Epithelial cell of esophagus (primary cell): ENCODE measurements at regions not wholly inside any gene's neighbourhood (a gene's known extent, or its start where the extent isn't known, plus 50 kb on each side); places are given as distances from the start of the nearest gene placed in this dataset.
A peak's percentile ranks its signal among the peaks of the same experiment; 100 is the strongest.
"Not testable (repeated sequence)": the region's sequence is repeated elsewhere in the genome, so short reads cannot be mapped to it uniquely, and the experiment has no call there.

Experiments
- DNase-seq: peaks from one replicate; pipeline ENCODE4 v3.0.0; 2010; ENCODE audit warnings: low read depth
- H3K4me3 ChIP-seq: 2 replicates; pipeline ENCODE4 v1.5.1; 2011; ENCODE audit warnings: mild to moderate bottlenecking, low read length, control low read depth
- CTCF ChIP-seq: IDR thresholded peaks from 2 replicates; pipeline ENCODE4 v1.5.1; 2011; ENCODE audit warnings: low read depth, mild to moderate bottlenecking, low read length, control low read depth, inconsistent platforms; ENCODE audit not compliant: insufficient read depth; ENCODE audit errors: missing control alignments

DNA sequence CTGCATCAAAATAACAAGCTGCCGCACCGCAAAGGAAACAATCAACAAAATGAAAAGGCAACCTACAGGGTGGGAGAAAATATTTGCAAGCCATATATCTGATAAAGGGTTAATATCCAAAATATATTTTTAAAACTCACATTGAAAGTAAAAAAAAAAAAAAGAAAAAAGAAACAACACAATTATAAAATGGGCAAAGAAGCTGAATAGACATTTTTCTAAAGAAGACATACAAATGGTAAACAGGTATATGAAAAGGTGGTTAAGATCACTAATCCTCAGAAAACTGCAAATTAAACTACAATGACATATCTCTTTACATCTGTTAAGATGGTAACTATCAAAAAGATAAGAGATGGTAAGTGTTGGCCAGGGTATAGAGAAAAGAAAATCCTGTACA is 105.4 kb upstream of the LY86 start:
- DNase-seq, result no peak
- TF ChIP-seq CTCF, result no peak
- H3K4me3 ChIP-seq, result no peak overlapping the region

DNA sequence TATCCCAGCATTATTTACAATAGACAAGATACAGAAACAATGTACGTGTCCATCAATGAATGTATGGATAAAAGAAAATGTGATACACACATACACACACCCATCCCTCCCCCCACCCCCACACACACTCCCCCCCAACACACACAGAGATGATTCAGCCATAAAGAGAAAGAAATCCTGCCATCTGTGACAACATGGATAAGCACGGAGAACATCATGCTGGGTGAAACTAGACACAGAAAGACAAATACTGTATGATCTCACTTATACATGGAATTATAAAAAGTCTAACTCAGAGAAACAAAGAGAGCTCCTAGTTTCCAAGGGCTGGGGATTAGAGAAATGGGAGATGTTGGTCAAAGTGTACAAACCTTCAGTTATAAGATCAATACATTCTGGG is 104.8 kb upstream of the LY86 start:
- no peak for TF ChIP-seq CTCF
- no peak overlapping the region for H3K4me3 ChIP-seq
- DNase-seq, result no peak

DNA sequence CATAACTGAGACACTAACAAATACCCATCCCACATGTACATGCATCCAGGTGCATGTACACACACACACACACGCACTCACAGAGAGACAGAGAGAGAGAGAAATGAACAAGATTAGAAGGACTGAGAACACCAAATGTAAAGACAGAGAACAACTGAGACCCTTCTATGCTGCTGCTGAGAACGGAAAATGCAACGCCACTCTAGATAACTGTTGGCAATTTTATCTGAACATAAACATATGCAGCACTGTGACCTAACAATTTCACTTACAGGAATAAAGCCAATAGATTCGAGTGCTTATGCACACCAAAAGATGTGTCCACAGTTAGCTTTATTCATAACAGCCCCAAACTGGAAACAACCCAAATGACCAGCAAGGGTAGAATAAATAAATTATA is 103.8 kb upstream of the LY86 start:
- TF ChIP-seq CTCF, result no peak
- no peak overlapping the region for H3K4me3 ChIP-seq

GRCh38 chr6:6486595-6486994 is 101.9 kb upstream of the LY86 start:
- no peak overlapping the region for H3K4me3 ChIP-seq
- DNase-seq, result no peak
- no peak for TF ChIP-seq CTCF

More for the DNA sequence above, 103.8 kb upstream of the LY86 start:
- DNase-seq, result no peak

DNA sequence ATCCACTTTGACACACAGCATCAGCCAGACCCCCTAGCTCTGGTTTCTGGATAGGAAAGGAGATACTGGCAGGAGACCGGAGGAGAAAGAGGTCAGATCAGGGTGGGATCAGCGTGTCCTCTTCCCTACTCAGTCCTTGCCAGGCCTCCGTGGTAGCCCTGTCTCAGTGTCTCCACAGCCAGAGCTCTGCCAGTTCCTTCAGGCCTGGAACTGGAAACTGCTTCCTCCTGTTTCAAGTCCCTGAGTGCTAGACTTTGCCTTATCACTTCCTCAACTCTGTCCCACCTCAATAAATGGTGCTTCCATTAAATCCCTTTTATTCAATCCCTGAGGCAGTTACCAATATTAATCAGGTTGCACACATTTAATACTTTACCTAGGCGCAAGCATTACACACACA is 96.8 kb upstream of the LY86 start:
- no peak for TF ChIP-seq CTCF
- DNase-seq, result no peak
- no peak overlapping the region for H3K4me3 ChIP-seq

GRCh38 chr6:6492675-6493074 is 95.8 kb upstream of the LY86 start:
- DNase-seq, result no peak
- TF ChIP-seq CTCF, result no peak
- no peak overlapping the region for H3K4me3 ChIP-seq

DNA sequence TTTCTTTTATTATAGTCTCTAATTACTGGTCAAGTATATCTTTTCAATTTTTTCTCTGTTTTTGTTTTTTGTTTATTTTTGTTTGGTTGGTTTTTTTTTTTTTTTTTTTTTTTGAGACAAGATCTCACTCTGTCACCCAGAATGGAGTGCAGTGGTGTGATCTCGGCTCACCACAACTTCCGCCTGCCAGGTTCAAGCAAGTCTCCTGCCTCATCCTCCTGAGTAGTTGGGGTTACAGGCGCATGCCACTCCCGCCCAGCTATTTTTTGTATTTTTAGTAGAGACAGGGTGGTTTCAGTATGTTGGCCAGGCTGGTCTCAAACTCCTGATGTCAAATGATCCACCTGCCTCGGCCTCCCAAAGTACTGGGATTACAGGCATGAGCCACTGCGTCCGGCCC is 94.4 kb upstream of the LY86 start:
- DNase-seq, H3K4me3 ChIP-seq: not testable (repeated sequence)

- TF ChIP-seq CTCF, result peak; percentile 80
- H3K4me3 ChIP-seq, result no peak overlapping the region
- peak; percentile 75 for DNase-seq
These were observed 93.8 kb upstream of the LY86 start for GRCh38 chr6:6494677-6495076.
